BJ (cell line): ENCODE measurements at regions not wholly inside any gene's neighbourhood (a gene's known extent, or its start where the extent isn't known, plus 50 kb on each side); places are given as distances from the start of the nearest gene placed in this dataset.

Source experiments
- CTCF ChIA-PET: fragments of 350-600 bp; formaldehyde crosslinking; extraction: SDS; loops from one replicate; lab custom pipeline; 2021; ENCODE audit warnings: antibody characterized with exemption, inconsistent platforms; lab: Yijun Ruan, JAX
- POLR2A ChIA-PET: fragments of 300-600 bp; sonication (Branson Sonifier 250); formaldehyde crosslinking; extraction: SDS; loops from one replicate; lab custom pipeline; 2021; ENCODE audit warnings: antibody characterized with exemption; lab: Charles Lee
- DNase-seq: peaks from one replicate; pipeline ENCODE4 v3.0.0-alpha.2; 2011; ENCODE audit warnings: low read depth
- H3K27me3 ChIP-seq: 2 replicates; pipeline ENCODE4 v1.6.0; 2011; ENCODE audit warnings: low read length; ENCODE audit not compliant: control insufficient read depth, insufficient read depth
- H3K36me3 ChIP-seq: 2 replicates; pipeline ENCODE4 v1.5.1; 2011; ENCODE audit warnings: low read length; ENCODE audit not compliant: control insufficient read depth, insufficient read depth
- H3K4me3 ChIP-seq: 2 replicates; pipeline ENCODE4 v1.5.1; 2011; ENCODE audit warnings: low read depth, mild to moderate bottlenecking, control low read depth, low read length
- CTCF ChIP-seq: IDR thresholded peaks from 2 replicates; pipeline ENCODE4 v1.5.1; 2011; ENCODE audit warnings: low read depth, mild to moderate bottlenecking, control low read depth, inconsistent platforms, low read length, moderate library complexity; ENCODE audit not compliant: insufficient read depth

- no peaks in the 10 kb centered on the region for H3K36me3 ChIP-seq
- H3K4me3 ChIP-seq: no peak overlapping the region
- TF ChIP-seq CTCF: no peak
- ChIA-PET POLR2A (no interaction called here), CTCF (no interaction called here)
- H3K27me3 ChIP-seq: no peaks in the 10 kb centered on the region
- no peak for DNase-seq
These were observed 51.3 kb downstream of the KRTAP19-8 start for GRCh38 chr21:30986965-30987364.

- CTCF ChIA-PET: no interaction called here
- DNase-seq: no peak
- TF ChIP-seq CTCF: no peak
These were observed 53.4 kb downstream of the KRTAP19-8 start for GRCh38 chr21:30984889-30985288.

GRCh38 chr21:30981403-30981802 is 56.9 kb downstream of the KRTAP19-8 start:
- CTCF ChIA-PET: no interaction called here
- POLR2A ChIA-PET: no interaction called here
- no peak for DNase-seq
- H3K4me3 ChIP-seq: no peak overlapping the region
- TF ChIP-seq CTCF: no peak
- H3K27me3 ChIP-seq: no peaks in the 10 kb centered on the region
- H3K36me3 ChIP-seq: no peaks in the 10 kb centered on the region

More at GRCh38 chr21:30984889-30985288, 53.4 kb downstream of the KRTAP19-8 start:
- Histone ChIP-seq H3K36me3 (no peaks in the 10 kb centered on the region), H3K4me3 (no peak overlapping the region), H3K27me3 (no peaks in the 10 kb centered on the region)
- POLR2A ChIA-PET: no interaction called here

GRCh38 chr21:30979054-30979453 is 59.2 kb downstream of the KRTAP19-8 start:
- H3K4me3 ChIP-seq: no peak overlapping the region
- no peak for TF ChIP-seq CTCF
- ChIA-PET CTCF (interaction anchor here (0.6 kb wide), 1 partner anchor 27 kb away, joined by 3 read pairs; no protein-coding TSS in a partner anchor), POLR2A (no interaction called here)
- no peak for DNase-seq
- H3K27me3 ChIP-seq: no peaks in the 10 kb centered on the region
- H3K36me3 ChIP-seq: no peaks in the 10 kb centered on the region

GRCh38 chr21:30964283-30964682 is 74.0 kb downstream of the KRTAP19-8 start:
- Histone ChIP-seq H3K36me3 (no peaks in the 10 kb centered on the region), H3K4me3 (no peak overlapping the region), H3K27me3 (no peaks in the 10 kb centered on the region)
- ChIA-PET CTCF (no interaction called here), POLR2A (no interaction called here)
- no peak for DNase-seq
- TF ChIP-seq CTCF: no peak
